ENCODE measurements at regions not wholly inside any gene's neighbourhood (a gene's known extent, or its start where the extent isn't known, plus 50 kb on each side); places are given as distances from the start of the nearest gene placed in this dataset.

GRCh38 chr14:87229131-87229530 is 763.9 kb downstream of the GALC start:
- Mint-ChIP-seq H3K9me3 (peaks cover 56% of the 10 kb centered on the region), H3K27me3 (ENCODE audit: insufficient read depth) (no peaks in the 10 kb centered on the region), H3K4me3 (no peak overlapping the region), H3K27ac (no peak overlapping the region), H3K36me3 (ENCODE audit: low read depth) (no peaks in the 10 kb centered on the region), H3K4me1 (ENCODE audit: low read depth) (no peaks in the 10 kb centered on the region)
- DNase-seq: no peak
- TF ChIP-seq, protein P1, sequence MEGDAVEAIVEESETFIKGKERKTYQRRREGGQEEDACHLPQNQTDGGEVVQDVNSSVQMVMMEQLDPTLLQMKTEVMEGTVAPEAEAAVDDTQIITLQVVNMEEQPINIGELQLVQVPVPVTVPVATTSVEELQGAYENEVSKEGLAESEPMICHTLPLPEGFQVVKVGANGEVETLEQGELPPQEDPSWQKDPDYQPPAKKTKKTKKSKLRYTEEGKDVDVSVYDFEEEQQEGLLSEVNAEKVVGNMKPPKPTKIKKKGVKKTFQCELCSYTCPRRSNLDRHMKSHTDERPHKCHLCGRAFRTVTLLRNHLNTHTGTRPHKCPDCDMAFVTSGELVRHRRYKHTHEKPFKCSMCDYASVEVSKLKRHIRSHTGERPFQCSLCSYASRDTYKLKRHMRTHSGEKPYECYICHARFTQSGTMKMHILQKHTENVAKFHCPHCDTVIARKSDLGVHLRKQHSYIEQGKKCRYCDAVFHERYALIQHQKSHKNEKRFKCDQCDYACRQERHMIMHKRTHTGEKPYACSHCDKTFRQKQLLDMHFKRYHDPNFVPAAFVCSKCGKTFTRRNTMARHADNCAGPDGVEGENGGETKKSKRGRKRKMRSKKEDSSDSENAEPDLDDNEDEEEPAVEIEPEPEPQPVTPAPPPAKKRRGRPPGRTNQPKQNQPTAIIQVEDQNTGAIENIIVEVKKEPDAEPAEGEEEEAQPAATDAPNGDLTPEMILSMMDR (IDR thresholded peaks at IDR 0.05): no peak

- Mint-ChIP-seq H3K4me3 (no peak overlapping the region), H3K4me1 (ENCODE audit: low read depth) (no peaks in the 10 kb centered on the region), H3K27ac (no peak overlapping the region), H3K27me3 (ENCODE audit: insufficient read depth) (no peaks in the 10 kb centered on the region), H3K9me3 (peaks cover 53% of the 10 kb centered on the region), H3K36me3 (ENCODE audit: low read depth) (no peaks in the 10 kb centered on the region)
- DNase-seq: no peak
- TF ChIP-seq, protein P1 (IDR thresholded peaks at IDR 0.05): no peak
These were observed 776.0 kb downstream of the GALC start for GRCh38 chr14:87217023-87217422.

DNA sequence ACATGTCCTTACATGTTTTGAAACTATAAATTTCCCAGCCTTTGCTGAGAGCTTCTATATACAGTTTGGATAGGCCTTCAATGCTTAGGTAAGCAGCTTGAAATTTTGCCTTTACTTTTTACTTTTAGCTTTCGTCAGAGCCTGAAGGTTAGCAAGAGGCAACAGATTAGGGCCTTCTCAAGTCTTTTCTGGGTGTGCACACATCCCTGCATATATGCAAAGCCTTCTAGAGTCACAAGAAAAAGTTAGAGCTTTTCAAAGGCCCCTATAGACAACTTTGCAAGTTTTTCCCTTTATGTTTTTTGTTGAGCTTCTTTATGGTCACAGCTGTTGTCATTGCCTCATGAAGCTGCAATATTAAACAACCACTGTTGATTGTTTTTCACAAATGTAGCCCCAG is 778.4 kb downstream of the GALC start:
- H3K36me3 Mint-ChIP-seq (ENCODE audit: low read depth): no peaks in the 10 kb centered on the region
- DNase-seq: no peak
- H3K27ac Mint-ChIP-seq: no peak overlapping the region
- no peaks in the 10 kb centered on the region for H3K27me3 Mint-ChIP-seq (ENCODE audit: insufficient read depth)
- TF ChIP-seq, protein P1 (IDR thresholded peaks at IDR 0.05): no peak
- H3K9me3 Mint-ChIP-seq: peaks cover 56% of the 10 kb centered on the region
- H3K4me3 Mint-ChIP-seq: no peak overlapping the region
- H3K4me1 Mint-ChIP-seq (ENCODE audit: low read depth): no peaks in the 10 kb centered on the region

DNA sequence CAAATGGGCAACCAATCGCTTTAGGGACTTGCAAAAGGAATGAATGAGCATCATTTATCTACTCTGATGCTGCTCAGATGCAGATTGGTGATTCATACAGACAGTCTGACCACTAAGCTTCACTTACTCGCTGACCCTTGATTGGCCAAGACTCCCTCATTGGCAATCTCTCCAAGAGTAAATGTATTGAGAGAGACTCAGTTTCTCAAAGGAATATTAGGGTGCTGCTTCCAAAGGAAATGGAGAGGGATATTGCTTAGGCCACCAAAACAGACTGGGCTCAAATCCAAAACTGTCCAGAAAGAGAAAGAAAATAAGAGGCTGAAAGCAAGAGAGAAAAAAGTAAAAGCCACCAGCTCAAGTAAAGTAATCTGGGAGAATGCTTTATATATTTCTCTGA is 785.2 kb downstream of the GALC start:
- DNase-seq: no peak
- peaks cover 37% of the 10 kb centered on the region for H3K9me3 Mint-ChIP-seq
- H3K4me1 Mint-ChIP-seq (ENCODE audit: low read depth): no peaks in the 10 kb centered on the region
- no peaks in the 10 kb centered on the region for H3K27me3 Mint-ChIP-seq (ENCODE audit: insufficient read depth)
- TF ChIP-seq, protein P1 (IDR thresholded peaks at IDR 0.05): no peak
- no peak overlapping the region for H3K4me3 Mint-ChIP-seq
- H3K36me3 Mint-ChIP-seq (ENCODE audit: low read depth): no peaks in the 10 kb centered on the region
- H3K27ac Mint-ChIP-seq: no peak overlapping the region

- no peak overlapping the region for H3K27ac Mint-ChIP-seq
- TF ChIP-seq, protein P1 (IDR thresholded peaks at IDR 0.05): no peak
- peaks cover 34% of the 10 kb centered on the region for H3K9me3 Mint-ChIP-seq
- no peaks in the 10 kb centered on the region for H3K4me1 Mint-ChIP-seq (ENCODE audit: low read depth)
- no peak for DNase-seq
- no peaks in the 10 kb centered on the region for H3K27me3 Mint-ChIP-seq (ENCODE audit: insufficient read depth)
- H3K4me3 Mint-ChIP-seq: no peak overlapping the region
- H3K36me3 Mint-ChIP-seq (ENCODE audit: low read depth): no peaks in the 10 kb centered on the region
These were observed 787.2 kb downstream of the GALC start for GRCh38 chr14:87205811-87206210.

DNA sequence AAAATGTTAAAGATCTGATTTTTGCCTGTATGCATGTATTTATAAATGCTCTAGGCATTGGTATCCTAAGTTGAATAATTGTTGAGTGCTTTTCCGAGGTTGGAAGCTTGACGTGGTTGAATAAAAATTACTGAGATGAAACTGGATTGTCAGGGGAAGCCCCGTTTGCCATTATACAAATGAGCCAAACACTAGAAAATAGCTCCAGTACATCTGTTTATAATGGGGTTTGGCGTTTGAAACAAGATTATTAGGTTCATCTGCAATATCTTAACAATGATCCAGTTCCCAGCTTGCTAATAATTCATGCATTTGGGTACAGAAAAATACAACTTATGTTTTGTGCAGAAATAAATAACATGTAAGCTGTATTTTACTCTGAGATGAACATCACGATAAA is 789.6 kb downstream of the GALC start:
- no peaks in the 10 kb centered on the region for H3K36me3 Mint-ChIP-seq (ENCODE audit: low read depth)
- TF ChIP-seq, protein P1 (IDR thresholded peaks at IDR 0.05): no peak
- H3K4me1 Mint-ChIP-seq (ENCODE audit: low read depth): no peaks in the 10 kb centered on the region
- H3K27me3 Mint-ChIP-seq (ENCODE audit: insufficient read depth): no peaks in the 10 kb centered on the region
- H3K27ac Mint-ChIP-seq: no peak overlapping the region
- H3K4me3 Mint-ChIP-seq: no peak overlapping the region
- H3K9me3 Mint-ChIP-seq: peaks cover 27% of the 10 kb centered on the region
- no peak for DNase-seq
